NCI-H2029 (cell line): ENCODE measurements at regions not wholly inside any gene's neighbourhood (a gene's known extent, or its start where the extent isn't known, plus 50 kb on each side); places are given as distances from the start of the nearest gene placed in this dataset.
"Not testable (repeated sequence)": the region's sequence is repeated elsewhere in the genome, so short reads cannot be mapped to it uniquely, and the experiment has no call there.

ENCODE experiments used
- DNase-seq: peaks from one replicate; lab custom pipeline; 2025; lab: John Stamatoyannopoulos, UW

- no peak for DNase-seq
Observed at GRCh38 chr6:144776031-144776819, 491.1 kb downstream of the UTRN start.

GRCh38 chr6:144777249-144777648 lies 492.1 kb downstream of the UTRN start:
- no peak for DNase-seq

GRCh38 chr6:144778056-144778455 lies 492.9 kb downstream of the UTRN start:
- no peak for DNase-seq

GRCh38 chr6:144778773-144779492 lies 493.8 kb downstream of the UTRN start:
- DNase-seq: no peak

- DNase-seq: no peak
Observed at GRCh38 chr6:144781836-144782235, 496.7 kb downstream of the UTRN start.

GRCh38 chr6:144782634-144783033 lies 497.5 kb downstream of the UTRN start:
- no peak for DNase-seq

GRCh38 chr6:144785056-144785455 lies 499.9 kb downstream of the UTRN start:
- DNase-seq: no peak

- DNase-seq: no peak
Observed at GRCh38 chr6:144786825-144787224, 501.7 kb downstream of the UTRN start.

GRCh38 chr6:144793744-144794143 lies 508.6 kb downstream of the UTRN start:
- DNase-seq: no peak

- DNase-seq: not testable (repeated sequence)
Observed at GRCh38 chr6:144795022-144795421, 509.9 kb downstream of the UTRN start.

GRCh38 chr6:144796070-144796469 lies 510.9 kb downstream of the UTRN start:
- DNase-seq: no peak

- no peak for DNase-seq
Observed at GRCh38 chr6:144797881-144798589, 512.9 kb downstream of the UTRN start.

GRCh38 chr6:144804246-144804790 lies 519.2 kb downstream of the UTRN start:
- DNase-seq: no peak

- no peak for DNase-seq
Observed at GRCh38 chr6:144805049-144805448, 519.9 kb downstream of the UTRN start.

- DNase-seq: no peak
Observed at GRCh38 chr6:144806222-144806621, 521.1 kb downstream of the UTRN start.

- no peak for DNase-seq
Observed at GRCh38 chr6:144809120-144809519, 524.0 kb downstream of the UTRN start.

GRCh38 chr6:144809969-144810368 lies 524.8 kb downstream of the UTRN start:
- DNase-seq: no peak

GRCh38 chr6:144811140-144811539 lies 526.0 kb downstream of the UTRN start:
- no peak for DNase-seq

GRCh38 chr6:144816936-144817335 lies 531.8 kb downstream of the UTRN start:
- no peak for DNase-seq

GRCh38 chr6:144820270-144820669 lies 535.1 kb downstream of the UTRN start:
- no peak for DNase-seq

GRCh38 chr6:144823131-144823530 lies 538.0 kb downstream of the UTRN start:
- no peak for DNase-seq

- DNase-seq: no peak
Observed at GRCh38 chr6:144824018-144824417, 538.9 kb downstream of the UTRN start.
